ENCODE measurements at regions not wholly inside any gene's neighbourhood (a gene's known extent, or its start where the extent isn't known, plus 50 kb on each side); places are given as distances from the start of the nearest gene placed in this dataset.
"Not testable (repeated sequence)": the region's sequence is repeated elsewhere in the genome, so short reads cannot be mapped to it uniquely, and the experiment has no call there.

DNA sequence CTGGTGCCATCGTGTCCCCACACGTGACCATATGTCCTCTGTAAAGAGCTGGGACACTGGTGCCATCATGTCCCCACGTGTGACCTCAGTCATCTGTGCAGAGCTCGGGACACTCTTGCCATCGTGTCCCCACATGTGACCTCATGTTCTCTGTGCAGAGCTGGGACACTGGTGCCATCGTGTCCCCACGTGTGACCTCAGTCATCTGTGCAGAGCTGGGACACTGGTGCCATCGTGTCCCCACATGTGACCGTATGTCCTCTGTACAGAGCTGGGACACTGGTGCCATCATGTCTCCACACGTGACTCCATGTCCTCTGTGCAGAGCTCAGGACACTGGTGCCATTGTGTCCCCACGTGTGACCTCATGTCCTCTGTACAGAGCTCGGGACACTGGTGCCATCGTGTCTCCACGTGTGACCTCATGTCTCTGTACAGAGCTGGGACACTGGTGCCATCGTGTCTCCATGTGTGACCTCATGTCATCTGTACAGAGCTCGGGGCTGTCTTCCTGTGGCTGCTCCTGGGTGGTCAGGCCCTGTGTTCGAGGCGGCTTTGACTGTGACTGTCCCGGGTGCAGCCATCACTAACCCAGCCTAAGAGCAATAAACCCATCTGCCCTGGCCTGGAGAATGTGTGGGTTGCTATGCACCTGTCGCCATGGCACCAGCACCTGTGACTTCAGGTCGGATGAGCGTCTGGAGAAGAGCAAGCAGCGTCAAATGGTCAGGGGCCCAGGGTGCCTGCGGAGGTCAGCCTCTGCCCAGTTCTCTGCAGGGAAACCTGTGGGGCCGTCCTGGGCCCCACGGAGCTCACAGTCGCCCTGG, 334.4 kb downstream of the ADGRD1 start:
- no peak for DNase-seq (ENCODE audit: low read depth in 2 of 2)

DNA sequence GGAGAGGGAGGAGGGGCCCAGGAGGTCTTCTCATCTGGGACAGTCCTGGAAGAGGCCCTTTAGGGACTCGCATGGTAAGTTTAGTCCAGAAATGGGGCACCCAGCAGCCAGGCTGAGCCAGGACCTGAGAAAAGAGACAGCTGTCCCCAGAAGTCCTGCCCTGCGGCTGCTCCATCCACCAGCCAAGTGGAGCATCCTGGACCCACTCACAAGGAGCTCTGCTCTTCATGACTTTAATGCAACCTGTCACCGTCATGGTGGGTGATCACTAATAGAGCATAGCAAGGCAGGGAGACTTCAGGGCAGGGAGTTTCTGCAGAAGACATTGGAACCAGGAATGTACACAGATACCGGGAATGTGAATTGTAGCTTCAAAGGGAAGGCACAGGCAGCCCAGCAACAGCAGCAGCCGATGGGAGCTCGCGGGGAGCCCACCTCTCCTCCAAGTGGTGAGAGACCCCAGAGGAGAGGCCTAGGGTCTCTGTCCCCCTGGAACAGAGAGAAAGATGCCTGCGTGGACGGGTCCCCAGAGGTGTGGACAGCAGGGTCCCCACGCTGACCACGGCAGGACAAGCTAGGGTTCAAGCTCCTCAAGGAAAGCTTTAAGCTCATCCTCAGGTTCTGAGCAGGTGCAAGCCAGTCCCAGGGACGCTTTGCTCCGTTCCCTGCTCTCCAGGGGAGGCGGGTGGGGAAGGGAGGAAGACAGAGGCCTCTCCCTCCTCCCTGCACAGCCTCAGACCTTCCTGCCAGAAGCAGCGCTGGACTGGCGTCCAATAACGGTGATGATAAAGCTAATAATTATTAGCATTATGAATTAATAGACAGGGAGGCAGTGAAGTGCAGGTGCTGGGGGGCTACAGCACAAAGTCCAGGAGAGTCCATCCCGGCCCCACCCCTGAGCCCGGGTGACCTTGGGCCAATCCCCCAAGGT, 335.3 kb downstream of the ADGRD1 start:
- DNase-seq (ENCODE audit: low read depth in 2 of 2): not testable (repeated sequence)

DNA sequence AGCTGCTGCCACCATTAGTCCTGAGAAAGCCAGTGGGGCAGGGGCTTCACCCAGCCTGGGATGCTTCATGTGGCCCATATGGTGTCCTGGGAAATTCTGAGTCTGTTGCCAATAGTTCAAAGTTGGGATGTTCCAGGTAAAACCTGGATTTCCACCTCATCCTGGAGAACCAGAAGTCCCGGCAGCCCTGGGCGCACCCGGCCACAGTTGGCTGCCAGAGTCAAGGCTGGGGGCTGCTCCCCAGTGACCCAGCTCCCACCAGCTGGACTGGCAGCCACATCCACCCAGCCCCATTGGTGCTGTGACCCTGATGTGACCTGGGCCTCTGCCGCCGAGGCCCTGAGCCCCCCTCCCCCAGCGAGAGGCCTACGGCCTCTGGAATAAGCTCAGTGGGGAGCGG, 336.1 kb downstream of the ADGRD1 start:
- DNase-seq (ENCODE audit: low read depth in 2 of 2): not testable (repeated sequence)

DNA sequence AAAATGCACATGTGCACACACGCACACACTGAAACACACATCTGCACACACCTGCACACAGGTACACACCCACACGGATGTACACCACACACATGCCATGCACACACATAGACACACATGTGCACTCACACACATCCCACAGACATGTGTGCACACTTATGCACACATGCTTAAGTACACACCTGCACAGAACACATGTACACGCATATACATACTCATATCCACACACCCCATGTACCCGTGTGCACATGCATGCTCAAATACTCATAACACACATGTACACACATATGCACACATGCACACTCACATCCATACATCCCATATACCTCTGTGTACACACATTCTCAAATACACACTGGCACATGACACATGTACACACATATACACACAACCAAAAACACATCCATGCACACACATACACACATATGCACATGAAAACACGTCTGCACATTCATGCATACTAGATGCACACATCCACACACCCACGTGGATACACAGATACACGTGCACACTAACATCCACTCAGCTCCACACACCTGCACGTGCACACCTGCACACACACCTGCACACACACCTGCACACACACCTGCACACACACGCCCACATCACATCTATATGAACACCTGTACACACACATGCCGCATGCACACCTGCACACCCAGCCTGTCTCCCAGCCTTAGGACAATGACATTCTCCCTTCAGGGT, 336.7 kb downstream of the ADGRD1 start:
- DNase-seq (ENCODE audit: low read depth in 2 of 2): no peak

DNA sequence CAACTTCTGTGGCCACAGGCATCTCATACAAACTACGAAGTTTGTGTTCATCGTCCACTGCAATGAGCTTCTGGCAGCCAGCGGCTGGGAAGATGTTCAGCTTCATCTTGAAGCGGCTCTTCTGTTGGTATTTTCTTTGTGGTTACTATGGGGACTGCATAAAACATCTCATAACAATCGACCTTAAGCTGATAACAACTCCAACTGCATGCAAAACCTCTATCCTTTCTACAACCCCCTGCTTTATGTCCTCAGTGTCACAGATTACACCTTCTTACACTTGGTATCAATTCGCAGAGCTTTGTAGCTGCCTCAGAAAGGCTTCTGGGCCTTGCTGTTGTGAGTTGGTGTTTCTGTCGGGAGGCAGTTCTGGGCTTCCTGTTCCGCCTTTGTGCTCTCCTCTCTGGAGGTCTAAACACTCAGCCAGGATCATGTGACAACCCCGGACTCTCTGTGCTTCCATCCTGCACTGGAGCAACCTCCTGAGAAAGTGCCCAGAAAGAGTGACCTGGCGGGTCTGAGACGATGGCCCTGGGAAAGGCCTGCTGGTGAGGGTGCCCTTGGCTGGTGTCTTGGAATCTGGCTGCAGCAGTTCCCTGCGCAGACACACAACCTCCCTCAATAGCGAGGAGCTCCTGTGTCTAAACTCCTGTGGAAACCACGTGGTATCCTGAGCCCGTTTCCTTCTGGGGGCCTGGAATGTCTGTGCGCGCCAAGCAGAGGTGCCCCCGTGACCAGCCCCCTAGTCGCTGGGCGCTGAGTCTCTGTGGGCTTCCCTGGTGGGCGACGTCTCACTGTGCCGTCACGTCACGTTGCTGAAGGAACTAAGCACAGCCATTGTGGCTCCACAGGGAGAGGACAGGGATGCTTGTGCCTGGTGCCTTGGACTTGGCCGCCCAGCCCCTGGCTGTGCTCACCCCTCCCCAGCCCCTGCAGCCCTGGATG, 339.6 kb downstream of the ADGRD1 start:
- not testable (repeated sequence) for DNase-seq (ENCODE audit: low read depth in 2 of 2)

DNA sequence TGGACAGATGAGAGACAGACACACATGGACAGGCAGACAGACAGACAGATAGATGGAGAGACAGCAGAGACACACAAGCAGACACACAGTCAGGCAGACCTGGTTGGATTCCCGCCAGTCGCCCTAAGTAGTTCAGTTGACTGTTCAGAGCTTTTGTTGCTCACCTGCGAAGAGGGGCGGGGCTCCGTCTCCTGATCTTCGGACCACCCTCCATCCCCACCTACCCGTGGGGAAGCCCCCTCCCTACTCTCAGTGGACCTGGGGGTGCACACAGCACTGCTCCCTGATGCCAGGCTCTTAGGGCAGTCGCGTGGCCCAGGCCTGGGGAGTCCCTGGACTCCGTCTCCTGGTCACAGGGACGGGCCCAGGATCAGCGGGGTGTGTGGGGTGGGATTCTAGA, 341.0 kb downstream of the ADGRD1 start:
- not testable (repeated sequence) for DNase-seq (ENCODE audit: low read depth in 2 of 2)

DNA sequence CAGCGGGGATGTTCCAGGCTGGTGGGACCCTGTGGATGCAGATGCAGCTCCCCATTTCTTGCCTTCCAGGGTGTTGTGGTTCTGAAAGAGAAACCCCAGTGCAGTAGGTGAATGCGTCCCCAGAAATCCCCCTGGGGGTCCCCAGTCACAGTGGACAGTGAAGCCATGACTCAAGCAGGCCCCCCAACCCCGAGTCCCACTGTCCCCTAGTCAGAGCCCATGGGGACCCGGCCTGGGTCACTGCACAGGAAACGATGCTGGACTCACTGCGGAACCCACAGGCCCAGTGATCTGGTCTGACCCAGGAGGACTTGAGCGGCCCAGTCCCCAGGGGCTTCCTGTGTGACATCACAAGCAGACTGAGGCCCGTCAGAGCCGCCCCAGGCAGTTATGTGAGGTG, 341.4 kb downstream of the ADGRD1 start:
- not testable (repeated sequence) for DNase-seq (ENCODE audit: low read depth in 2 of 2)

DNA sequence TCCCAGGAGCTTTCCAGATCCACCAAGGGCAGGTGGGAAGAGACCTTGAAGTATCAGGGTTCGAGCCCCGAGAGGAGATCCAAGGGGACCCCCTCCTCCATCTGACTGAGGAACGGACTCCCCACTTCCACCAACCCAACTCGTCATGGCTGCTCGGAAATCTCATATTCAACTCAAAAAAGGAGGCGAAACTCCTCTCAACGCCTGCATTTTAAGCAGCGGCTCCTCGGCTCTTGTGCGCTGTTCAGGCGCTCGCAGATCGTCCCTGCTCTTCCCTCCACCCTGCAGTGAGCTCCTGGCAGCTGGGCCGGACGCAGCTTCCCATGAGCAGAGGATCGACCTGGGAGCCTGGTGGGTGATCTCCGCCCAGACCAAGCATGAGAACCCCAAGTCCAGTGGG, 341.9 kb downstream of the ADGRD1 start:
- DNase-seq (ENCODE audit: low read depth in 2 of 2): not testable (repeated sequence)

DNA sequence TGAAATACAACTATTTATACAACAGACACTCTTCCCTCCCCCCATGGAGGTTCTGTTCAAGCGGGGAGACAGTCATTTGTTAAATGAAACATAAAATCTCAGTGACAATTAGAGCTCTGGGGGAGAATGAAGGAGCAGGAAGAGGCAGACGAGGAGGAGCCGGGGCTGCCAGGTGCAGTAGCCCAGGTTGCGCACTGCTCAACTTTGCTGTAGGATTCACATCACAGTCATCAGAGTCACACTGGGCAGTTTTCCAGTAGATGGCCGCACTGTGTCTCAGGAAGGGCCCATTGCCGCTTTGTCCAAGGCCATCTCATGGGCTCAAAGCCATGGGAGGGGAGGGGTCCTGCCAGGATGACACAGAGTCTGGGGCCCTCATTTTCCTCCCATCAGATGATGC, 342.4 kb downstream of the ADGRD1 start:
- DNase-seq (ENCODE audit: low read depth in 2 of 2): not testable (repeated sequence)

DNA sequence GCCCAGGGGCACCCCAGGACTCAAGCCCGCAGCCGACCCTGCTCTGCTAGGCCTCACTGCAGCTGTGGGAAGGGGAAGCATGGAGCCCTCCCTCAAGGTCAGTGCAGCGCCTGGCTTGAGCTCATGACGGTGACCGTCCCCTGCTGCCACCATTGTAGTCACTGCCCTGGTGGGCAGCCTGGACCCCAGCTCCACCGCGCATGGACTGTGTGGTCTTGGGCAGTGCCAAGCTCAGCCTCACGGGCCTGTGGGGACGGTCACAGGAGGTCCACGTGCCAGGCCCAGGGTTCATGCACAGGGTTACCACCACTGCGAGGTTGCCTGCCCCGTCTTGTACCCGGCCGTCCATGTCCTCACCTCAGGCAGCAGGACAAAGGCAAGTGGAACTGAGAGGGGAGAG, 342.9 kb downstream of the ADGRD1 start:
- not testable (repeated sequence) for DNase-seq (ENCODE audit: low read depth in 2 of 2)

DNA sequence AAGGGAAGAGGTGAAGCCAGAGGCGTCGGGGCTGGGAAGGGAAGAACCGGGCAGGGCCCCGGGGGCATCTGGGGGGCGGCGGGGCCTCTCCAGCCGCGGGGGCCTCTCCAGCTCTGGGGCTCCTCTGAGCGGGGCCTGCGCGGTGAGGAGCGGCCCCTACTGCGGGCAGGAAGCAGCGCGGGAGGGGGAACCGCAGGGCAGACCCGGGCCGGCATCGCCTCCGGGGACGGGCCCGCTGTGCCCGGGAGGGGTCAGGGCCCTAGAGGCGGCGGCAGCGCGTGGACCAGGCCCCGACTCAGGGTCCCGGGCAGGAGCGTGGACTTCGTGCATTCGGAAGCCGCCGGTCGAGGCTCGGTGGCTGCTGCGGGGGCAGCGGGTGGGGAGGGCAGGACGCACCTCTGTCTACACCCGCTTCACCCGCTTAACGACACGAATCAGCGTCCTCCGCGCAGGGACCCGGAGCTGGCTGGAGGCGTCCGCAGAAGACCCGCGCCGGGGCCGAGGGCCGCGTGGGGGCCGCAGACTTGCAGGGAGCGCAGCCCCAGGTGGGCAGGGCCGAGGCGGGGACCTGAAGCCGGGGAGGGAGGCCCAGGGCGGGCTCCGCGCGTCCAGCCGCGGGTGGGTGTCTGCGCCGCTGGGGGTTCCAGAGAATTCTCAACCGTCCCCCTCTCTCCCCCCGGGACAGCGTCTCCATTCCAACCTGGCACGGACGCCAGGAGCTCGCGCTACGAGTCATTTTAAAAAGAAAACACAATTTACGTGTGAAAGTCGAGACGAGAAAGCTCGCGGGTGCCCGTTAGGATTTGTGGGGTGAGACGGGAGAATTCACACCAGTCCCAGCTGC, 345.0 kb downstream of the ADGRD1 start:
- not testable (repeated sequence) for DNase-seq (ENCODE audit: low read depth in 2 of 2)

DNA sequence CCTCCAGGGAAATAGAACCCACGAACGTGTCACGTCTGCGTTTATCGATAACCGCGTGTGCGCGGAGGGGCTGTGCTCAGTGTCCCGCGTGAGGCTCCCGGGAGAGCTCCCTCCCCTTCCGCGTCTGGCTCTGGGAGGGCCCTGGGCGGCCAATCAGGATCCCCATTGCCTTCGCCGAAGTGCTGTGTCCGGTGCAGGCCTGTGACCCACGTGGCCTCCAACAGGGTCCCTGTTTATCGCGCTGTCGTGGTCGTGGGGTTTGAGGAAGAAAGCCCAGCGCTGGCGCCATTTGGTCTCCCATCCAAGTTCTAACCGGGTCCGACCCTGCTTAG, 345.6 kb downstream of the ADGRD1 start:
- not testable (repeated sequence) for DNase-seq (ENCODE audit: low read depth in 2 of 2)

DNA sequence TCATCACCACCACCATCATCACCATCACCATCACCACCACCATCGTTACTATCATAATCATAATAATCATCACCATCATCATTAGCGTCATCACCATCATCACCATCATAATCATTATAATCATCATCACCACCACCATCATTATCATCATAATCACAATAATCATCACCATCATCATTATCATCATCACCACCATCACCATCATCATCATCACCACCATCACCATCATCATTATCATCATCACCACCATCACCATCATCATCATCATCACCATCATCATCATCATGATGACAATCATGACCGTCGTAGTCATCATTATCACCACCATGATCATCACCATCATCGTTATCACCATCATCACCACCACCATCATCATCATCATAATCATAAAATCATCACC, 349.9 kb downstream of the ADGRD1 start:
- not testable (repeated sequence) for DNase-seq (ENCODE audit: low read depth in 2 of 2)

DNA sequence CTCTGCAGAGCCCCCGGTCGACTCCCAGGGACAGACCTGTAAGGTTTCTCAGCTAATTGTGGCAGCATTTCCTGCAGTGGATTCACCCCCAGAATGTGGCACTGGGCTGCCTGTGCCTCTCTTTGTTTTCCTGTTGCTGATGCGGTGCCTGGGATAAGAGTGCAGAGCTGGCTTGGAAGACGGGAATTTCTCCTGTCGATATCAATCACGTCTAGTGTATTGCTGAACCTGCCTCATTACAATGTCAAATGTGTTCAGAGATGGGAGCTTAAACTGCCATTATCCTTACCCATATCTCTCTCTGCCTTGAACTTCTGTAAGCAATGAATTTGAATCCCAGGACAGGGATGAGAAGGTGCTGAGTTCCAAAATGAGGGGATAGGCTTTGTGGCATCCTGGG, 350.9 kb downstream of the ADGRD1 start:
- not testable (repeated sequence) for DNase-seq (ENCODE audit: low read depth in 2 of 2)

DNA sequence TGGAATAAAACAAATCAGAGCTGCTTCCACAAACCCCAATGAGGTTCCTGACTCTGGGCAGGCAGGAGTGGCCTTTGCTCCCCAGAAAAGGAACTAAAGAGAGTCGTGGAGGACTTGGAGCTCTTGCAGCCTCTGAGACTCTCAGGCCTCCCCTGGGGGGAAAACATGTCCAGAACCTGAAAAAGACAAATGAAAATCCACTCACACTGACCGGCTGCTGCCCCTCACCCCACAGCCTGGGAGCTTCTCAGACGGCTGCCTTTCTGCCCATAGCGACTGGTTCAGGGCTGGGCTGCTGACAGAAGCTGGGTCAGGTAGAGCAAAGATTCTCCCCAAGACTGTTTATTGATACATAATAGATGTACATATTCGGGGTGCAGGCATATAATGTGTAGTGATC, 356.0 kb downstream of the ADGRD1 start:
- no peak for DNase-seq (ENCODE audit: low read depth in 2 of 2)

DNA sequence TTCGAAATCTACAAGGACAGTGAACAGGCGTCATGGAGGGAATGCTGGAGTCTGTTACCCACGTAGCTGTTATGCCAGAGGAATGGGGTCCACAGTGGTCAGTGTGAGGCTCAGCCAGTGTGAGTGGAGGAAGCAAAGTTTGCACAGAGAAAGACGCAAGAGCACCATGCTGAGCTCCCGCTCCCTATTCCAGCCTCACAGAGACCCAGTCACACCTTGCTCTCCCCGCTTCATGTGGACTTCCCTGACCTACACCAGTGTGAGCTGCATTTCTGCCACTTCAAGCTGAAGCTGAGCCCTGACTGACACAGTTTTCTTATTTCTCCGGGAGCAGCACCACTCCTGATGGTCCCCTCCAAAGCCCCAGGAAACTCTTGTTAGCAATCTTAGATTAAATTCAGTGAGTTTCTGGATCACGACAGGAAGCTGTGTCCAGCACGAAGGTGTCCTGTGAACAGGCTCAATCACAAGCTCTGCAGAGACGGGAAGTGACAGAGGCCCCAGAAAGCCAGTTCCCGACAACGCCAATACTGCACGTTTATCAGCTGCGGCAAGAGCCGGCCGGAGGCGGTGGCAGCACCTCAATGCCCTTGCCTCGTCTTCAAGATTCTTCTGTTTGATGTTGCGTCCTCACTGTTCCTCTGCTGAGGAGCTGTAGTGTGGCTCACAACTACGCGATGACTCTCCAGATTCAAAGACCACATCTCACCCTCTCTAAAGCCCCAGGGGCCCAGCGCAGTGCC, 356.7 kb downstream of the ADGRD1 start:
- not testable (repeated sequence) for DNase-seq (ENCODE audit: low read depth in 2 of 2)

DNA sequence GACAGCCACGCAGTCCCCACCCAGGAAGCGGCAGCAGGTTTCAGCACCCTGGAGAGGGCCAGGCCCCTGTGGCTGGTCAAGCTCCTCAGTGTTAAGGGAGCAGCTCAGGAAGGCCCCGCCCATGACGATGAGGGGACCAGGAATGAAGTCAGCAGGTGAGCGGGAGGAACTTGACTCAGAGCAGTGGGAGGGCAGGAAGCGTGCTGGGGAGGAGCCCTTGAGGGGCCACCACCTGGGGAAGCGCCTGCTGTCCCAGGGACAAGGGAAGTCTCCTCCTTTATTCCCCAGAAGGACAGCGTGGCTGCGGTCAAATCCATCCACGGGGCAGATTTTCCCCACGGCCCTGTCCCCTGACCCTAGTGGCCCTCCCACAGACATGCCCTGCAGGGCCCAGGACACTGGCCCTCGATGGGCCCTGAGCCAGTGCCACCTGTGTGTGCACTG, 357.6 kb downstream of the ADGRD1 start:
- DNase-seq (ENCODE audit: low read depth in 2 of 2): not testable (repeated sequence)

DNA sequence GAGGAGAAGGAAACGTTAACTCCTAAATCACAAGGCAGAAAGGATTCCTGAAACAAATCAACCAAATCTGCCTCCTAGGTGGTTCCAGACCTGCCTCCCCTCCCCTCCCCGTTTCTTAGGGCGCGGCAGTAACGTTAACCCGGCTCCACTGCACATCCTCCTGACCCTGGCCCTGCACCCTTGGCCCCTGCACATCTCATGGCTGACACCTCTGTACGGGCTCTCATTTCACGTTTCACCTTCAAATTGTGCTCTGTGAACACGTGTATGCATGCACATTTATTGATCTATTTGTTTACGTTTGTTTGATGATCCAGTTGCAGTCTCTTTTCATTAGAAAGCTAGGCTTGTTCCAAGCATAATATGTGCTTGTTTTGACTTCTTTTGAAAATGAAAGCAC, 358.1 kb downstream of the ADGRD1 start:
- no peak for DNase-seq (ENCODE audit: low read depth in 2 of 2)

DNA sequence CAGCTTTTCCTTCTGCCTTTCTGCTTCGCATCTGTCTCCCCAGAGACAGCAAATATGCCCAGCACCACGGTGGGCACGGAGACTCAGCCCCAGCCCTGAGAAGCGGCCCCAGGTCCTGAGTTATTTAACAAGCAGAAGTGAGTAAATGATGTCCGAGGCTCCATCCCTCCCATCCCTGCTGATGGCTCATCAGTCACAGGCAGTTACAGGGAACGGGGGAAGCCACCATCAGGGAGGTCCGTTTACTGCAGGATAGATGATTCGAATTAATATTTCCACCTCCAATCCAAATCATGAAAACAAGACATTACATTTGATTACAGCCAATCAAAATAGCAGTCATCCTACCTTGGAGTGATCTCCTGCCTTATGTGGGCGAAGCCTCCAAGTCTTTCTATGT, 358.7 kb downstream of the ADGRD1 start:
- DNase-seq (ENCODE audit: low read depth in 2 of 2): not testable (repeated sequence)
